Ovary (tissue), 3 donors: ENCODE measurements at regions not wholly inside any gene's neighbourhood (a gene's known extent, or its start where the extent isn't known, plus 50 kb on each side); places are given as distances from the start of the nearest gene placed in this dataset.
"Not testable (repeated sequence)": the region's sequence is repeated elsewhere in the genome, so short reads cannot be mapped to it uniquely, and the experiment has no call there.

Experiments
- EP300 ChIP-seq: sonication (generic); formaldehyde crosslinking; IDR thresholded peaks from one replicate; pipeline ENCODE4 v1.6.1; 2017; ENCODE audit warnings: antibody characterized with exemption
- POLR2A ChIP-seq: fragments of 450-650 bp; IDR thresholded peaks from one replicate; pipeline ENCODE4 v1.6.1; 2017; ENCODE audit warnings: antibody characterized with exemption, mild to moderate bottlenecking, moderate library complexity
- TF ChIP-seq, protein P1 (sequence below), 3 donors: fragments of 450-650 bp in 2 of 3; fragments of 200-600 bp in 1 of 3; IDR thresholded peaks; one replicate each; pipeline versions ENCODE4 v1.5.1 to v1.8.0; 2016 to 2022; ENCODE audit warnings: antibody characterized with exemption in 3 of 3, mild to moderate bottlenecking in 1 of 3
- donor health status: DM: no; HTN: no; CAD: no.

DNA sequence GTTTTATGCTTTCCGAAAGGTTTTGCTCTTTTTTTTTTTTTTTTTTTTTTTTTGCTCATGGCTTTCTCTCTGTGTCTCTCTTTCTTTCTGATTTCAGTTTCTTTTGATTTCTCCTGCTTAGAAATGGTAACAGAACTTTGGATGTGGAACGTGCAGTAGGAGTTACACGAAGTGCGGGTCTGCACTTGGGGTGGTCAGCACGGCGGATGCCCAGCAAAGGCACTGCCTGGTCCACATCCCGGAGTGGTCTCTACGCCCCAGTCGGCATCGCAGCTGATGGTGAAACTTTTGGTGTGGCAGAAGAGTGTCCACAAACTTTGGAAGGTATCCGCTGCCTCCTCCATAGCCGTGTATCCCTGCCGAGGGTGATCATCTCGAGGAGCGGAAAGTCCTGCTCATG is 385.2 kb downstream of the ZNF716 start:
- TF ChIP-seq, protein P1, sequence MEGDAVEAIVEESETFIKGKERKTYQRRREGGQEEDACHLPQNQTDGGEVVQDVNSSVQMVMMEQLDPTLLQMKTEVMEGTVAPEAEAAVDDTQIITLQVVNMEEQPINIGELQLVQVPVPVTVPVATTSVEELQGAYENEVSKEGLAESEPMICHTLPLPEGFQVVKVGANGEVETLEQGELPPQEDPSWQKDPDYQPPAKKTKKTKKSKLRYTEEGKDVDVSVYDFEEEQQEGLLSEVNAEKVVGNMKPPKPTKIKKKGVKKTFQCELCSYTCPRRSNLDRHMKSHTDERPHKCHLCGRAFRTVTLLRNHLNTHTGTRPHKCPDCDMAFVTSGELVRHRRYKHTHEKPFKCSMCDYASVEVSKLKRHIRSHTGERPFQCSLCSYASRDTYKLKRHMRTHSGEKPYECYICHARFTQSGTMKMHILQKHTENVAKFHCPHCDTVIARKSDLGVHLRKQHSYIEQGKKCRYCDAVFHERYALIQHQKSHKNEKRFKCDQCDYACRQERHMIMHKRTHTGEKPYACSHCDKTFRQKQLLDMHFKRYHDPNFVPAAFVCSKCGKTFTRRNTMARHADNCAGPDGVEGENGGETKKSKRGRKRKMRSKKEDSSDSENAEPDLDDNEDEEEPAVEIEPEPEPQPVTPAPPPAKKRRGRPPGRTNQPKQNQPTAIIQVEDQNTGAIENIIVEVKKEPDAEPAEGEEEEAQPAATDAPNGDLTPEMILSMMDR (IDR thresholded peaks at IDR 0.05): not testable (repeated sequence)
- not testable (repeated sequence) for TF ChIP-seq POLR2A, EP300
